A549 (cell line): ENCODE measurements at regions not wholly inside any gene's neighbourhood (a gene's known extent, or its start where the extent isn't known, plus 50 kb on each side); places are given as distances from the start of the nearest gene placed in this dataset.

Experiments
- MYC ChIP-seq: IDR thresholded peaks from 2 replicates; pipeline ENCODE4 v1.6.1; 2012; ENCODE audit warnings: mild to moderate bottlenecking, inconsistent platforms, low read length, improper control_type of control experiment, borderline replicate concordance
- POLR2A ChIP-seq: IDR thresholded peaks from 2 replicates; pipeline ENCODE4 v1.6.1; 2012; ENCODE audit warnings: mild to moderate bottlenecking, low read length
- POLR2AphosphoS2 ChIP-seq: conservative IDR thresholded peaks from 2 replicates; pipeline ENCODE4 v1.6.1; 2012; ENCODE audit warnings: low read length, improper control_type of control experiment, inconsistent platforms
- small RNA-seq, 6 experiments: library from RNA; depleted of rRNA; stranded (forward); fragments of <200 nt; gene quantifications; one replicate each; pipeline ENCODE3, GENCODE V24; 2012
- TF ChIP-seq, protein P1 (sequence below): fragments of 250-450 bp; sonication (Bioruptor Pico); IDR thresholded peaks from 2 replicates; pipeline ENCODE4 v1.5.0; 2021; ENCODE audit warnings: mild to moderate bottlenecking, moderate library complexity, borderline replicate concordance

DNA sequence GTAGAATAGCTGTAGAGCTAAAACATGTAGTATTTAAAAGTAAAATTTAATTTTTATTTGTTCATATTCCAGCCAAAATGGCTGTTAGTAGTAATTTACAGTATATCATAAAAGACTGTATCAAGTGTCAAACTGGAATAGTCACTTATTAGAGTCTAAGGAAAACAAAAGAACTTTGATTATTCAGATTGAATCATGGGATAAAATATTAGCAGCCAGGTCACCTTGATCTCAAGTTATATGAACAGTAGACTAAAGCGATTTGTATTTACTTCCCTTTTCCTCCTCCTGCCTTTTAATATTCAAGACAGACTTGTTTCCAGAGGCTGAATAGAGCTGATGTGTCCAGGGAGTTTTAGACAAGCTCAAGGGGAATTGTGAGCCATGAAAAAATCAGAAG, 54.4 kb downstream of the PMAIP1 start (continued):
- TF ChIP-seq, protein P1, sequence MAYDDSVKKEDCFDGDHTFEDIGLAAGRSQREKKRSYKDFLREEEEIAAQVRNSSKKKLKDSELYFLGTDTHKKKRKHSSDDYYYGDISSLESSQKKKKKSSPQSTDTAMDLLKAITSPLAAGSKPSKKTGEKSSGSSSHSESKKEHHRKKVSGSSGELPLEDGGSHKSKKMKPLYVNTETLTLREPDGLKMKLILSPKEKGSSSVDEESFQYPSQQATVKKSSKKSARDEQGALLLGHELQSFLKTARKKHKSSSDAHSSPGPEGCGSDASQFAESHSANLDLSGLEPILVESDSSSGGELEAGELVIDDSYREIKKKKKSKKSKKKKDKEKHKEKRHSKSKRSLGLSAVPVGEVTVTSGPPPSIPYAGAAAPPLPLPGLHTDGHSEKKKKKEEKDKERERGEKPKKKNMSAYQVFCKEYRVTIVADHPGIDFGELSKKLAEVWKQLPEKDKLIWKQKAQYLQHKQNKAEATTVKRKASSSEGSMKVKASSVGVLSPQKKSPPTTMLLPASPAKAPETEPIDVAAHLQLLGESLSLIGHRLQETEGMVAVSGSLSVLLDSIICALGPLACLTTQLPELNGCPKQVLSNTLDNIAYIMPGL (CRISPR knock-in tag), result no peak
- TF ChIP-seq MYC, result no peak
- TF ChIP-seq POLR2AphosphoS2, result no peak
- no peak for TF ChIP-seq POLR2A

Small RNA genes in the stretch of these regions (small RNA-seq; reads per million reads assigned to genes)
- gene RN7SL342P (0 to 0.39 (median 0) reads per million in 6 experiments), gene RNU4-17P (0 reads per million in 6 experiments), gene RNU6-567P (0 reads per million in 6 experiments)
